ENCODE measurements at regions not wholly inside any gene's neighbourhood (a gene's known extent, or its start where the extent isn't known, plus 50 kb on each side); places are given as distances from the start of the nearest gene placed in this dataset.

GRCh38 chr17:14488958-14489550, 188.2 kb downstream of the HS3ST3B1 start:
- TF ChIP-seq, protein P1, sequence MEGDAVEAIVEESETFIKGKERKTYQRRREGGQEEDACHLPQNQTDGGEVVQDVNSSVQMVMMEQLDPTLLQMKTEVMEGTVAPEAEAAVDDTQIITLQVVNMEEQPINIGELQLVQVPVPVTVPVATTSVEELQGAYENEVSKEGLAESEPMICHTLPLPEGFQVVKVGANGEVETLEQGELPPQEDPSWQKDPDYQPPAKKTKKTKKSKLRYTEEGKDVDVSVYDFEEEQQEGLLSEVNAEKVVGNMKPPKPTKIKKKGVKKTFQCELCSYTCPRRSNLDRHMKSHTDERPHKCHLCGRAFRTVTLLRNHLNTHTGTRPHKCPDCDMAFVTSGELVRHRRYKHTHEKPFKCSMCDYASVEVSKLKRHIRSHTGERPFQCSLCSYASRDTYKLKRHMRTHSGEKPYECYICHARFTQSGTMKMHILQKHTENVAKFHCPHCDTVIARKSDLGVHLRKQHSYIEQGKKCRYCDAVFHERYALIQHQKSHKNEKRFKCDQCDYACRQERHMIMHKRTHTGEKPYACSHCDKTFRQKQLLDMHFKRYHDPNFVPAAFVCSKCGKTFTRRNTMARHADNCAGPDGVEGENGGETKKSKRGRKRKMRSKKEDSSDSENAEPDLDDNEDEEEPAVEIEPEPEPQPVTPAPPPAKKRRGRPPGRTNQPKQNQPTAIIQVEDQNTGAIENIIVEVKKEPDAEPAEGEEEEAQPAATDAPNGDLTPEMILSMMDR (IDR thresholded peaks at IDR 0.05; ENCODE audit: poor library complexity) = no peak
- TF ChIP-seq EZH2 (IDR thresholded peaks at IDR 0.05; ENCODE audit: borderline replicate concordance) = no peak

All from hepatocyte (in vitro differentiated cells).